PC-3 (cell line): ENCODE measurements at regions not wholly inside any gene's neighbourhood (a gene's known extent, or its start where the extent isn't known, plus 50 kb on each side); places are given as distances from the start of the nearest gene placed in this dataset.

Source experiments
- ATAC-seq: fragments of 200-7000 bp; cut with Tn5 transposase; 2 replicates; pipeline ENCODE4 v1.9.1; 2020; ENCODE audit warnings: mild to moderate bottlenecking, moderate library complexity
- BruUV-seq: library from RNA; stranded (reverse); fragments of 400-500 nt; replicated peaks from 2 replicates; lab custom pipeline; 2021; lab: Mats Ljungman, UMichigan
- CTCF ChIA-PET: fragments of 300-600 bp; sonication (Branson Sonifier 250); formaldehyde crosslinking; loops from one replicate; lab custom pipeline; 2022; ENCODE audit warnings: antibody characterized with exemption; lab: Charles Lee
- POLR2A ChIA-PET: fragments of 300-600 bp; sonication (Branson Sonifier 250); formaldehyde crosslinking; loops from one replicate; lab custom pipeline; 2022; ENCODE audit warnings: antibody characterized with exemption; ENCODE audit not compliant: unreplicated experiment; lab: Charles Lee
- DNase-seq: peaks from one replicate; pipeline ENCODE4 v3.0.0-alpha.2; 2015
- H2AFZ ChIP-seq: fragments of 300-600 bp; sonication (generic); 2 replicates; pipeline ENCODE4 v1.6.0; 2016; ENCODE audit warnings: antibody characterized with exemption, low read length
- H3F3A ChIP-seq: fragments of 300-600 bp; sonication (generic); one replicate; pipeline ENCODE4 v1.6.0; 2017; ENCODE audit warnings: antibody characterized with exemption, low read length, control low read depth, mild to moderate bottlenecking; ENCODE audit not compliant: unreplicated experiment
- H3K27ac ChIP-seq: fragments of 300-600 bp; sonication (generic); 2 replicates; pipeline ENCODE4 v1.5.1; 2016; ENCODE audit warnings: mild to moderate bottlenecking, low read length
- H3K27me3 ChIP-seq: fragments of 300-600 bp; sonication (generic); 2 replicates; pipeline ENCODE4 v1.6.1; 2016; ENCODE audit warnings: low read length, mixed read lengths
- H3K36me3 ChIP-seq: fragments of 300-600 bp; sonication (generic); 2 replicates; pipeline ENCODE4 v1.6.1; 2016; ENCODE audit warnings: low read depth, mixed run types, low read length, mixed read lengths
- H3K4me1 ChIP-seq: fragments of 300-600 bp; sonication (generic); 2 replicates; pipeline ENCODE4 v1.5.1; 2016; ENCODE audit warnings: low read length; ENCODE audit not compliant: insufficient read depth
- H3K4me2 ChIP-seq: fragments of 300-600 bp; sonication (generic); 2 replicates; pipeline ENCODE4 v1.6.0; 2016; ENCODE audit warnings: low read length
- H3K4me3 ChIP-seq: fragments of 300-600 bp; sonication (generic); 2 replicates; pipeline ENCODE4 v1.5.1; 2016; ENCODE audit warnings: mild to moderate bottlenecking, low read length, mixed read lengths
- H3K79me2 ChIP-seq: fragments of 300-600 bp; sonication (generic); 2 replicates; pipeline ENCODE4 v1.6.1; 2017; ENCODE audit warnings: low read length, mixed read lengths
- H3K9ac ChIP-seq: fragments of 300-600 bp; sonication (generic); 2 replicates; pipeline ENCODE4 v1.6.0; 2016; ENCODE audit warnings: mild to moderate bottlenecking, low read length
- H3K9me2 ChIP-seq: fragments of 300-600 bp; sonication (generic); replicated peaks from 2 replicates; pipeline ENCODE4 v1.6.1; 2016; ENCODE audit warnings: mixed run types, low read length, mixed read lengths
- H3K9me3 ChIP-seq: fragments of 300-600 bp; sonication (generic); 2 replicates; pipeline ENCODE4 v1.6.1; 2016; ENCODE audit warnings: low read length, mixed read lengths
- H4K20me1 ChIP-seq: fragments of 300-600 bp; sonication (generic); 2 replicates; pipeline ENCODE4 v1.6.1; 2016; ENCODE audit warnings: low read length, mixed read lengths
- CTCF ChIP-seq: fragments of 300-600 bp; sonication (generic); conservative IDR thresholded peaks from 2 replicates; pipeline ENCODE4 v1.5.1; 2017; ENCODE audit warnings: antibody characterized with exemption, low read depth, mild to moderate bottlenecking, low read length
- EZH2 ChIP-seq: fragments of 300-600 bp; sonication (generic); IDR thresholded peaks from one replicate; pipeline ENCODE4 v1.6.1; 2017; ENCODE audit warnings: antibody characterized with exemption, mild to moderate bottlenecking, low read length; ENCODE audit not compliant: unreplicated experiment
- EZH2phosphoT487 ChIP-seq: fragments of 300-600 bp; sonication (generic); IDR thresholded peaks from 2 replicates; pipeline ENCODE4 v1.6.1; 2018; ENCODE audit warnings: mild to moderate bottlenecking, antibody characterized with exemption, low read length, borderline replicate concordance
- intact Hi-C: fragments of 100-400 bp; cut with micrococcal nuclease; formaldehyde crosslinking; loops from 2 replicates; pipeline ENCODE4 v1.9.0; 2023

- TF ChIP-seq EZH2 (no peak), CTCF (no peak), EZH2phosphoT487 (no peak)
- ChIA-PET CTCF (no interaction called here), POLR2A (no interaction called here)
Measured at GRCh38 chr10:33716501-33717267, 382.2 kb upstream of the NRP1 start.

GRCh38 chr10:33715303-33715975 lies 381.0 kb upstream of the NRP1 start:
- intact Hi-C loops: no loop called here
- H3K79me2 ChIP-seq: no peaks in the 10 kb centered on the region
- BruUV-seq: no TSS peak
- ChIA-PET POLR2A (no interaction called here), CTCF (no interaction called here)
- DNase-seq: no peak
- H3K27ac ChIP-seq: no peak overlapping the region
- H3K9me3 ChIP-seq: peaks cover 8% of the 10 kb centered on the region
- no peaks in the 10 kb centered on the region for H4K20me1 ChIP-seq
- H3K27me3 ChIP-seq: no peaks in the 10 kb centered on the region
- no peak overlapping the region for H3K4me3 ChIP-seq
- no peaks in the 10 kb centered on the region for H3F3A ChIP-seq
- no peak overlapping the region for H2AFZ ChIP-seq
- no peak overlapping the region for H3K4me2 ChIP-seq
- peaks cover 3% of the 10 kb centered on the region; the same call in 1 of the 2 replicates for H3K36me3 ChIP-seq
- H3K4me1 ChIP-seq: no peaks in the 10 kb centered on the region
- TF ChIP-seq EZH2 (no peak), CTCF (no peak), EZH2phosphoT487 (no peak)
- H3K9ac ChIP-seq: no peak overlapping the region
- ATAC-seq: no peak
- H3K9me2 ChIP-seq: no peaks in the 10 kb centered on the region

More at GRCh38 chr10:33716501-33717267, 382.2 kb upstream of the NRP1 start:
- Histone ChIP-seq H3K9ac (no peak overlapping the region), H3K4me2 (no peak overlapping the region), H3K4me1 (peaks cover 3% of the 10 kb centered on the region), H3K9me3 (peaks cover 14% of the 10 kb centered on the region), H4K20me1 (no peaks in the 10 kb centered on the region), H3K9me2 (no peaks in the 10 kb centered on the region), H3K4me3 (no peak overlapping the region), H3K36me3 (peaks cover 4% of the 10 kb centered on the region; the same call in 1 of the 2 replicates), H3K79me2 (no peaks in the 10 kb centered on the region), H3F3A (no peaks in the 10 kb centered on the region), H3K27me3 (no peaks in the 10 kb centered on the region), H2AFZ (no peak overlapping the region), H3K27ac (no peak overlapping the region)
- no peak for DNase-seq
- ATAC-seq: no peak
- no TSS peak for BruUV-seq
- intact Hi-C loops: no loop called here
